Epithelial cell of esophagus (primary cell): ENCODE measurements at regions not wholly inside any gene's neighbourhood (a gene's known extent, or its start where the extent isn't known, plus 50 kb on each side); places are given as distances from the start of the nearest gene placed in this dataset.

ENCODE experiments used
- DNase-seq: peaks from one replicate; pipeline ENCODE4 v3.0.0; 2010; ENCODE audit warnings: low read depth
- H3K4me3 ChIP-seq: 2 replicates; pipeline ENCODE4 v1.5.1; 2011; ENCODE audit warnings: mild to moderate bottlenecking, low read length, control low read depth
- CTCF ChIP-seq: IDR thresholded peaks from 2 replicates; pipeline ENCODE4 v1.5.1; 2011; ENCODE audit warnings: low read depth, mild to moderate bottlenecking, low read length, control low read depth, inconsistent platforms; ENCODE audit not compliant: insufficient read depth; ENCODE audit errors: missing control alignments

GRCh38 chr4:32196950-32197688 lies 1477.0 kb downstream of the PCDH7 start:
- DNase-seq = no peak
- TF ChIP-seq CTCF = no peak
- H3K4me3 ChIP-seq = no peak overlapping the region

GRCh38 chr4:32199639-32200038 lies 1479.5 kb downstream of the PCDH7 start:
- no peak overlapping the region for H3K4me3 ChIP-seq
- DNase-seq = no peak
- no peak for TF ChIP-seq CTCF

- no peak for DNase-seq
- TF ChIP-seq CTCF = no peak
- H3K4me3 ChIP-seq = no peak overlapping the region
Measured at GRCh38 chr4:32203340-32203739, 1483.2 kb downstream of the PCDH7 start.

GRCh38 chr4:32206756-32207155 lies 1486.6 kb downstream of the PCDH7 start:
- TF ChIP-seq CTCF = no peak
- no peak for DNase-seq
- H3K4me3 ChIP-seq = no peak overlapping the region

GRCh38 chr4:32207456-32207855 lies 1487.3 kb downstream of the PCDH7 start:
- H3K4me3 ChIP-seq = no peak overlapping the region
- peak; percentile 40 for DNase-seq
- TF ChIP-seq CTCF = no peak

GRCh38 chr4:32215277-32215676 lies 1495.1 kb downstream of the PCDH7 start:
- no peak for DNase-seq
- no peak for TF ChIP-seq CTCF
- no peak overlapping the region for H3K4me3 ChIP-seq

- no peak for TF ChIP-seq CTCF
- no peak for DNase-seq
- H3K4me3 ChIP-seq = no peak overlapping the region
Measured at GRCh38 chr4:32216502-32216901, 1496.3 kb downstream of the PCDH7 start.
